NT2/D1 (cell line): ENCODE measurements at regions not wholly inside any gene's neighbourhood (a gene's known extent, or its start where the extent isn't known, plus 50 kb on each side); places are given as distances from the start of the nearest gene placed in this dataset.

Experiments
- SUZ12 ChIP-seq: IDR thresholded peaks from 2 replicates; pipeline ENCODE4 v1.6.1; 2011; ENCODE audit not compliant: insufficient read length, insufficient read depth; ENCODE audit errors: extremely low read depth
- YY1 ChIP-seq: IDR thresholded peaks from 2 replicates; pipeline ENCODE4 v1.6.1; 2011; ENCODE audit not compliant: insufficient read length, insufficient read depth

DNA sequence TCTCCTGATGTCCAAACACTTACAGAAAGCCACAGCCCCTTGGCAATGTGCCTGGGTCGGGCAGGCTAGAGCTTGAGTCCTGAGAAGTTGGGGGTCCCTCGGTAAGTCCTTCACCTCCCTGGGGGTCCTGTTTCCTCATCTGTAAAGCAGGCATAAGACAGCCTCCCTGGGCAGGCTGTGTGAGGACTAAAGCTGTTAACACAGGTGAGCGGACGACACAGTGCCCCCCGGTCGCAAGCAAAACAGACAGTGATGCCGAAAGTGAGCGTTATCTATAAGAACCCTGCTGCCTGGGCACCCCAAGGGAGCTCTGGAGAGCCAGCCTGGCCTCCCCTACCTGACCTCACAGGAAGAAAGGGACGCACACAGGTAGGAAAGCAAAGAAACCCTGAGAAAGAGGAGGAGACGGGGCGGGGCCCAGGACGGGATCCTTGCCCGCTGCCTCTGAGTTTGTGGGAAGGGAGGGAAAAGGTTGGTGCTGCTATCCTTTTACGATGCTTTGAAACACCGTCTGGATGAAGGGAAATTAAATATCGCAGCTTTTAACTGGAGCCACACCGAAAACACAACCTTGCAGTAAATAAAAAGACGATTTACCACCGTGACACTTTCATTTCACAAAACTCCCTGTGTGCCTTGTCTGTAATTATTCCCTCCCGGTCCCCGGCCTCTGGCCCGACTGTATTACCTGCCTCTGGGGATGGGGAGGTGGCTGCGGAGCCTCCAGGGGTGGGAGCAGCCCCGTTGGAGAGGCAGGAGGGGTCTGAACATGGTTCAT lies 67.1 kb downstream of the ENGASE start:
- TF ChIP-seq YY1 (no peak), SUZ12 (no peak)
